Mesothelial cell of epicardium (in vitro differentiated cells): ENCODE measurements at regions not wholly inside any gene's neighbourhood (a gene's known extent, or its start where the extent isn't known, plus 50 kb on each side); places are given as distances from the start of the nearest gene placed in this dataset.

Experiments
- DNase-seq, 2 experiments: peaks; one replicate each; pipeline ENCODE4 v3.0.0; 2021; ENCODE audit warnings: low spot score in 2 of 2; ENCODE audit not compliant: unreplicated experiment in 2 of 2
- H3K27ac Mint-ChIP-seq: 2 replicates; pipeline ENCODE4 v1.8.0; 2021; ENCODE audit warnings: mixed read lengths
- H3K27me3 Mint-ChIP-seq: 2 replicates; pipeline ENCODE4 v1.8.0; 2021; ENCODE audit warnings: low read depth, mixed read lengths
- H3K36me3 Mint-ChIP-seq: 2 replicates; pipeline ENCODE4 v1.8.0; 2021; ENCODE audit warnings: mixed read lengths
- H3K4me1 Mint-ChIP-seq: 2 replicates; pipeline ENCODE4 v1.8.0; 2021; ENCODE audit warnings: mixed read lengths
- H3K4me3 Mint-ChIP-seq: 2 replicates; pipeline ENCODE4 v1.8.0; 2021; ENCODE audit warnings: mild to moderate bottlenecking, moderate library complexity, mixed read lengths
- H3K9me3 Mint-ChIP-seq: 2 replicates; pipeline ENCODE4 v1.8.0; 2021; ENCODE audit warnings: mixed read lengths
- TF ChIP-seq, protein P1 (sequence below): fragments of 200-600 bp; sonication (generic); IDR thresholded peaks from one replicate; pipeline ENCODE4 v1.5.0; 2021; ENCODE audit warnings: antibody characterized with exemption; ENCODE audit not compliant: unreplicated experiment

DNA sequence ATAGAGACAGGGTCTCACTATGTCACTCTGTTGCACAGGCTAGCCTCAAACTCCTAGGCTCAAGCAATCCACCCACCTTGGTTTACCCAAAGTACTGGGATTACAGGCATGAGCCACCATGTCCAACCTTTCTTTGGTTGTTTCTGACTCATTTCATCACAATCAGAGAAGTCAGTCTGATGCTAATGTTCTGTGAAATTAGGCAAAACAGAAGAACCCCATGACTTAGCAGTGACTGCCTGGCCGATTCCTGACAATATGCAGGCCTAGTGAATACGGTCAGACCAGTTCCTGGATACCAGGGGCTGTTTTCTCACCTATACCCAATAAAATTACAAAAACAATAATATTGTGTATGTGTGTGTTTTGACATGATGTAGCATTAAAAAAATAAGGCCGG, 58.8 kb upstream of the BTN3A2 start:
- TF ChIP-seq, protein P1, sequence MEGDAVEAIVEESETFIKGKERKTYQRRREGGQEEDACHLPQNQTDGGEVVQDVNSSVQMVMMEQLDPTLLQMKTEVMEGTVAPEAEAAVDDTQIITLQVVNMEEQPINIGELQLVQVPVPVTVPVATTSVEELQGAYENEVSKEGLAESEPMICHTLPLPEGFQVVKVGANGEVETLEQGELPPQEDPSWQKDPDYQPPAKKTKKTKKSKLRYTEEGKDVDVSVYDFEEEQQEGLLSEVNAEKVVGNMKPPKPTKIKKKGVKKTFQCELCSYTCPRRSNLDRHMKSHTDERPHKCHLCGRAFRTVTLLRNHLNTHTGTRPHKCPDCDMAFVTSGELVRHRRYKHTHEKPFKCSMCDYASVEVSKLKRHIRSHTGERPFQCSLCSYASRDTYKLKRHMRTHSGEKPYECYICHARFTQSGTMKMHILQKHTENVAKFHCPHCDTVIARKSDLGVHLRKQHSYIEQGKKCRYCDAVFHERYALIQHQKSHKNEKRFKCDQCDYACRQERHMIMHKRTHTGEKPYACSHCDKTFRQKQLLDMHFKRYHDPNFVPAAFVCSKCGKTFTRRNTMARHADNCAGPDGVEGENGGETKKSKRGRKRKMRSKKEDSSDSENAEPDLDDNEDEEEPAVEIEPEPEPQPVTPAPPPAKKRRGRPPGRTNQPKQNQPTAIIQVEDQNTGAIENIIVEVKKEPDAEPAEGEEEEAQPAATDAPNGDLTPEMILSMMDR = no peak
- Mint-ChIP-seq H3K4me1 (peaks cover 8% of the 10 kb centered on the region), H3K36me3 (no peaks in the 10 kb centered on the region), H3K27me3 (no peaks in the 10 kb centered on the region), H3K4me3 (no peak overlapping the region), H3K27ac (no peak overlapping the region), H3K9me3 (no peaks in the 10 kb centered on the region)
- no peak for DNase-seq

DNA sequence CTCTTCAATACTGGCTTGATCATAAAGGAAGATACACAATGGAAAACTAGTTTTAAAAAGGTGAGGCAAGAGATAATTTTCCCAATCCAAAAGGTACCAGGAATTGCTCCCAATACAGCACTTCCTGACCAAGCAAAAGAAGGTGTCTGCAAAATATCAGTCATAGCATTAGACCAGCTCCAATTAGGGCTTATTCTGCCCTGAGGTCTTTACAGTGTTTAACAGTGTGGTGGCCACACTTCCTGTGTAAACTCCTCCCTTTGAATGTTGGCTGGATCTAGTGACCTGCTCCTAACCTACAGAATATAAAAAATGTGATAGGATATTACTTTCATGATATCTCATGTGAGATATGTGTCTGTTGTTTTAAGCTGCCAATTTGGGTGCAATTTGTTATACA, 57.1 kb upstream of the BTN3A2 start:
- TF ChIP-seq, protein P1 = no peak
- Mint-ChIP-seq H3K27ac (no peak overlapping the region), H3K4me3 (no peak overlapping the region), H3K9me3 (no peaks in the 10 kb centered on the region), H3K36me3 (no peaks in the 10 kb centered on the region), H3K4me1 (peaks cover 14% of the 10 kb centered on the region), H3K27me3 (no peaks in the 10 kb centered on the region)
- no peak for DNase-seq

DNA sequence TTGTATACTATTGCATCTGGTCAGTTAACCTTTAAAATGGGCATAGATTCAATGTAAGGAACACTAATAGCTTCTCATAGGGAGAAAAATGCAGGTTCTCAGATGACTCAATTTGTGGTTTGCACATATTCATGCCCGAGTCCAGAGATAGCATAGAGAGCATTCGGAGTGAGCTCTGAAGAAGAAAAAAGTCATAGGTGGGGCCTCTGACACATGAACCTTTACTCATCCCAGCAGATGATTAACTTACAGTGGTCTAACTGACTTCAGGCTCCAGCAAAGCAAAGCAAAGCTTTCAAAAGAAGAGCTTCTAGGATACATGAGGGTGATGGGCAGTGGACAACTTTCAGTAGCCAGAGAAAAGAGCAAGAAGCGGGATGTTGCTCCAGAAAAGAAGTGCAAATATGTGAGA, 55.3 kb upstream of the BTN3A2 start:
- Mint-ChIP-seq H3K9me3 (no peaks in the 10 kb centered on the region), H3K36me3 (no peaks in the 10 kb centered on the region), H3K4me1 (peaks cover 19% of the 10 kb centered on the region), H3K27me3 (peaks cover 2% of the 10 kb centered on the region), H3K27ac (no peak overlapping the region), H3K4me3 (no peak overlapping the region)
- no peak for DNase-seq
- TF ChIP-seq, protein P1 = no peak

DNA sequence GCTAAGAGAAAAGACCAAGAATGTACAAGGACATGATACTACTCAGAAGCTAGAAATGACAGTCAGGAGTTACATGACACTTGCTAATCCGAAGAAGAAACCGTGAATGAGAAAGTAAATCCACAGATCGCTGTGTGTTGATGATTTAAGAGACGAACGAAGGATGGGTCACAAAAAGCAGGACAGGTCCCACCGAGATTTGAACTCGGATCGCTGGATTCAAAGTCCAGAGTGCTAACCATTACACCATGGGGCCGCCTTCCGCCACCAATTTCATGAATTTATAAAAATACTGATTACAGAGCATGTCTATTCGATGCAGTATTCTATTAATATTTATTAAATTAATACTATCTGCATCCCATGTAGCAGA, 54.0 kb upstream of the BTN3A2 start:
- Mint-ChIP-seq H3K9me3 (no peaks in the 10 kb centered on the region), H3K4me1 (peaks cover 13% of the 10 kb centered on the region), H3K27me3 (peaks cover 2% of the 10 kb centered on the region), H3K27ac (no peak overlapping the region), H3K4me3 (peak overlapping the region; percentile 74), H3K36me3 (no peaks in the 10 kb centered on the region)
- TF ChIP-seq, protein P1 = no peak
- DNase-seq = no peak

DNA sequence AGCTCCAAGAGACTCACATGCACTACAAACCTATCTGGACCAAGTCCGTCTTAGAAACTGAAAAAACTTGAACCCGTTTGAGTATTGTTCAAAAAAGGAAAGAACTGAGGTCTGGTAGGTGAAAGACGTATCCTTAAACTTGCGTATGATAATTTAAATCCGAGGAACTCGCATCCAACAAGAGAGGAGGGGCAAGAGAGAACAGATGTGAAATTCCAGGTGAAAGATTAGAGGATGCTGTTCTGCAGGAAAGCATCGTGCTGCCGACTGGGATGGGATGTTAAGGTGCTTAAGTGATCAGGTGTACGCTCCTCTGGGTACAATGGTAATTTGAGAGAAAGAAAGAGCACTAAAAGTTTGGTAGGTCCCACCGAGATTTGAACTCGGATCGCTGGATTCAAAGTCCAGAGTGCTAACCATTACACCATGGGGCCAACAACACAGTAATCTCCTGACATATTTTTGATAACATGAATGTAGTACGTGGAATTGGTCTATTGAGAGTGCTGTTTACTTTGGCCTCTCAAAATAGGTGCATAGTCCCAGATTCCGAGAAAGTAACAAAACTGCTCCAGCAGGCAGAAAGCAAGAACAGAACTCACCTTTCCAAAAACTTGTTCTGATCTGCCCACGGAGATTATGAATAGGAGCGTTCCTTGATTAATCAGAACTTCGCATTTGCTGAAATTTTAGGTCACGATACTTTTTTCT, 53.5 kb upstream of the BTN3A2 start:
- Mint-ChIP-seq H3K4me3 (peak overlapping the region; percentile 74), H3K4me1 (peaks cover 13% of the 10 kb centered on the region), H3K27me3 (peaks cover 2% of the 10 kb centered on the region), H3K27ac (peak overlapping the region; percentile 72), H3K36me3 (no peaks in the 10 kb centered on the region), H3K9me3 (no peaks in the 10 kb centered on the region)
- TF ChIP-seq, protein P1 = no peak
- DNase-seq = no peak

DNA sequence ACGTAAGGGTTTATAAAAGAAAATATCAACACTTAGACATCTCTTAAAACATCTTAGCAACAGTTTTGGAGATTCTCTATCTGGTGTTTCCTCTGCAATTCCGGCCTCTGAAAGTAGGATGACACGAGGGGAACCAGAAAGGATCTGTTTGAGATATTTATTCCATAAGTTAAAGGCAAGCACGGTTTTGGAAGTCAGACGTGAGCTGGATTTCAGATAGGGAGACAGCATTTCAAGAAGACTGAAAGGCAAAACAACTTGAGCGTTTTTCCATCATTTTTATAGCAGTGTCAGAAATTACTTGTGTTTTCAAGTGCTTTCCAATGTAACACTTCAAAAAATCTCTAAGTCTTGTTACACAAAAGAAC, 52.9 kb upstream of the BTN3A2 start:
- H3K27ac Mint-ChIP-seq = peak overlapping the region; percentile 72
- H3K36me3 Mint-ChIP-seq = no peaks in the 10 kb centered on the region
- no peak for DNase-seq
- TF ChIP-seq, protein P1 = no peak
- peaks cover 13% of the 10 kb centered on the region for H3K4me1 Mint-ChIP-seq
- H3K9me3 Mint-ChIP-seq = no peaks in the 10 kb centered on the region
- H3K4me3 Mint-ChIP-seq = peak overlapping the region; percentile 74
- peaks cover 2% of the 10 kb centered on the region for H3K27me3 Mint-ChIP-seq
